ENCODE measurements at regions not wholly inside any gene's neighbourhood (a gene's known extent, or its start where the extent isn't known, plus 50 kb on each side); places are given as distances from the start of the nearest gene placed in this dataset.

DNA sequence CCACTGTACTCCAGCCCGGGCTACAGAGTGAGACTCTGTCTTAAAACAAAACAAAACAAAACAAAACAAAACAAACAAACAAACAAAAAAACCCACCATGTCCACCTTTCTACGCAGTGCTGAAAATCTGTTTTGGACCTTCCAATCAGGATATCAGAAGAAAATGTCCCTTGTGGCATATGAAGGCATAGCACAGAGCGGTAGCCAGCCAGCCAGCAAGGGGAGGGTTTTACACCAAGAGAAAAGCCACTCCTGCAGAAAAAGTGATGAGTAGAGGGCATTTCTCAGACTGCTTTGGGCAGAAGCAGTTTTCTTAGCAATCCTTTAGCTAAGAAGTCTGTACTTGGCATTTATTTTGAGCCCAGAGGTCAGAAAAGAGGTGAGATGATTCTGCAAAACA lies 612.2 kb downstream of the TYW1 start:
- Histone ChIP-seq H3K27ac (no peak overlapping the region), H3K9me3 (peaks cover 0 to 27% (median 12%) of the 10 kb centered on the region in 12 donors), H3K4me3 (no peak overlapping the region), H3K4me1 (no peaks in the 10 kb centered on the region), H3K36me3 (no peaks in the 10 kb centered on the region), H3K27me3 (peaks cover 0 to 4% (median 0%) of the 10 kb centered on the region in 9 donors)
- TF ChIP-seq, protein P1, sequence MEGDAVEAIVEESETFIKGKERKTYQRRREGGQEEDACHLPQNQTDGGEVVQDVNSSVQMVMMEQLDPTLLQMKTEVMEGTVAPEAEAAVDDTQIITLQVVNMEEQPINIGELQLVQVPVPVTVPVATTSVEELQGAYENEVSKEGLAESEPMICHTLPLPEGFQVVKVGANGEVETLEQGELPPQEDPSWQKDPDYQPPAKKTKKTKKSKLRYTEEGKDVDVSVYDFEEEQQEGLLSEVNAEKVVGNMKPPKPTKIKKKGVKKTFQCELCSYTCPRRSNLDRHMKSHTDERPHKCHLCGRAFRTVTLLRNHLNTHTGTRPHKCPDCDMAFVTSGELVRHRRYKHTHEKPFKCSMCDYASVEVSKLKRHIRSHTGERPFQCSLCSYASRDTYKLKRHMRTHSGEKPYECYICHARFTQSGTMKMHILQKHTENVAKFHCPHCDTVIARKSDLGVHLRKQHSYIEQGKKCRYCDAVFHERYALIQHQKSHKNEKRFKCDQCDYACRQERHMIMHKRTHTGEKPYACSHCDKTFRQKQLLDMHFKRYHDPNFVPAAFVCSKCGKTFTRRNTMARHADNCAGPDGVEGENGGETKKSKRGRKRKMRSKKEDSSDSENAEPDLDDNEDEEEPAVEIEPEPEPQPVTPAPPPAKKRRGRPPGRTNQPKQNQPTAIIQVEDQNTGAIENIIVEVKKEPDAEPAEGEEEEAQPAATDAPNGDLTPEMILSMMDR (IDR thresholded peaks at IDR 0.05): no peak
- TF ChIP-seq POLR2A (IDR thresholded peaks at IDR 0.05): no peak
- intact Hi-C loops (cut with DNase I): no loop called here
- ATAC-seq (no peak), DNase-seq (no peak)
- WGBS, 4 donors: 85 to 93% (median 88%) methylated on average over 3 of the region's 3 CpGs

GRCh38 chr7:67610897-67611296 lies 614.3 kb downstream of the TYW1 start:
- Histone ChIP-seq H3K4me3 (no peak overlapping the region), H3K27me3 (peaks cover 0 to 4% (median 0%) of the 10 kb centered on the region in 9 donors), H3K9me3 (peaks cover 0 to 16% (median 5%) of the 10 kb centered on the region in 12 donors), H3K36me3 (no peaks in the 10 kb centered on the region), H3K4me1 (no peaks in the 10 kb centered on the region), H3K27ac (no peak overlapping the region)
- TF ChIP-seq, protein P1 (IDR thresholded peaks at IDR 0.05): no peak
- no peak for TF ChIP-seq POLR2A (IDR thresholded peaks at IDR 0.05)
- DNase-seq: no peak
- no peak for ATAC-seq
- WGBS, 4 donors: 73 to 84% (median 81%) methylated on average over 6 of the region's 6 CpGs
- intact Hi-C loops (cut with DNase I): loop anchor here in 1 of 10 donors (10.0 kb wide), 1 partner anchor 236 kb away; no protein-coding TSS in a partner anchor

DNA sequence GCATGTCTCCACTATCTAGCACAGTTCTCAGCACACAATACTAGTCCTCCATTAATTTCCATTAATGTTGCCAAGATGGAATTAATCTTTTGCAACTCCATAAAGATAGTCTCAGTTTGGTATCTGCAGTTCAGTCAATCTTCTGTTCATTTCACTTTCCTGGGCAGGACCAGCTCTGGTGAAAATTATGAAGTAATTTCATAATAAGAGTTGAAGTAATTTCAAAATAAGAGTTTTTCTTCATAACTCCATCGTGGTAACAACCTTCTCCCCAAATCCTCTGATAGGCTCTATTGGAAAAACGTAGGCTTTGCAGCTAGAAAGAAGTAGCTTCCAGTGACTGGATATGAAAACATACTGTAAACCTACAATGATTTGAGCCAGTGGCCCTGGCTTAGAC lies 618.2 kb downstream of the TYW1 start:
- Histone ChIP-seq H3K9me3 (peaks cover 0 to 12% (median 3%) of the 10 kb centered on the region in 12 donors), H3K27ac (no peak overlapping the region), H3K27me3 (peaks cover 0 to 17% (median 0%) of the 10 kb centered on the region in 9 donors), H3K36me3 (no peaks in the 10 kb centered on the region), H3K4me1 (peaks cover 0 to 17% (median 5%) of the 10 kb centered on the region in 12 donors), H3K4me3 (no peak overlapping the region)
- ATAC-seq: no peak
- WGBS, 4 donors: 47 to 59% (median 56%) methylated on average over 2 of the region's 2 CpGs
- TF ChIP-seq POLR2A (IDR thresholded peaks at IDR 0.05): no peak
- TF ChIP-seq, protein P1 (IDR thresholded peaks at IDR 0.05): no peak
- intact Hi-C loops (cut with DNase I): loop anchor here in 4 of 10 donors (5.0 to 10.0 kb wide), 2 partner anchors 98 to 240 kb away; no protein-coding TSS in a partner anchor
- no peak for DNase-seq

DNA sequence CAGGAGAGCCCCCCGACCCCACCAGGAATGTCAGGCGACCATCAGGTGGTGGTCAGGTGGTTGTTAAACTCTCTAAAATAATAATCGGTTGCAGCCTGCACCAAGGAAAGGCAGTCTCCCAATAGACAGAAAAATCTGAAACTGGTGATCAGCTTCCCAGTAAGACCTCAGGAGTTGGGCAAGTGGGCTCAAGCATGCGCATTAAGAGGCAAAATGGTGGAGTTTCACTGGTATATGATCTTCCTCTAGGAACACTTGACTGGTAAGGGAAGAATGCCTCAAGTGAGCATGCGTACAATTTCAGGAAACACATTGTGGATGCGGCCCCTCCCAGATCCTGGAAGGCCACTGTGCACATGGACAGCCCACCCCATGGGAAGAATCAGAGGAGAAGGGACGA lies 619.9 kb downstream of the TYW1 start:
- Histone ChIP-seq H3K36me3 (no peaks in the 10 kb centered on the region), H3K27me3 (peaks cover 0 to 20% (median 0%) of the 10 kb centered on the region in 9 donors), H3K9me3 (peaks cover 0 to 12% (median 3%) of the 10 kb centered on the region in 12 donors), H3K27ac (no peak overlapping the region), H3K4me1 (peaks cover 0 to 19% (median 5%) of the 10 kb centered on the region in 12 donors), H3K4me3 (no peak overlapping the region)
- ATAC-seq (no peak), DNase-seq (no peak)
- intact Hi-C loops (cut with DNase I): loop anchor here in 4 of 10 donors (5.0 to 10.0 kb wide), 2 partner anchors 99 to 242 kb away; no protein-coding TSS in a partner anchor
- WGBS, 4 donors: 81 to 84% (median 83%) methylated on average over 7 of the region's 7 CpGs
- TF ChIP-seq, protein P1 (IDR thresholded peaks at IDR 0.05): no peak
- TF ChIP-seq POLR2A (IDR thresholded peaks at IDR 0.05): no peak
